ENCODE measurements at regions not wholly inside any gene's neighbourhood (a gene's known extent, or its start where the extent isn't known, plus 50 kb on each side); places are given as distances from the start of the nearest gene placed in this dataset.

- DNase-seq: no peak
Observed at GRCh38 chr2:234673961-234674759, 177.3 kb upstream of the ARL4C start.

GRCh38 chr2:234673501-234673900, 176.6 kb upstream of the ARL4C start:
- DNase-seq: no peak

- DNase-seq: no peak
Observed at GRCh38 chr2:234672498-234673150, 175.7 kb upstream of the ARL4C start.

GRCh38 chr2:234671716-234672115, 174.8 kb upstream of the ARL4C start:
- no peak for DNase-seq

- DNase-seq: no peak
Observed at GRCh38 chr2:234671231-234671630, 174.3 kb upstream of the ARL4C start.

GRCh38 chr2:234670806-234671205, 173.9 kb upstream of the ARL4C start:
- no peak for DNase-seq

GRCh38 chr2:234670052-234670451, 173.2 kb upstream of the ARL4C start:
- no peak for DNase-seq

- DNase-seq: no peak
Observed at GRCh38 chr2:234669621-234670020, 172.7 kb upstream of the ARL4C start.

- no peak for DNase-seq
Observed at GRCh38 chr2:234669001-234669400, 172.1 kb upstream of the ARL4C start.

- no peak for DNase-seq
Observed at GRCh38 chr2:234666911-234667310, 170.0 kb upstream of the ARL4C start.

- no peak for DNase-seq
Observed at GRCh38 chr2:234665304-234665703, 168.4 kb upstream of the ARL4C start.

GRCh38 chr2:234661849-234662248, 165.0 kb upstream of the ARL4C start:
- DNase-seq: no peak

- no peak for DNase-seq
Observed at GRCh38 chr2:234661175-234661574, 164.3 kb upstream of the ARL4C start.

GRCh38 chr2:234655706-234656105, 158.8 kb upstream of the ARL4C start:
- no peak for DNase-seq

GRCh38 chr2:234650911-234651310, 154.0 kb upstream of the ARL4C start:
- DNase-seq: no peak

- DNase-seq: no peak
Observed at GRCh38 chr2:234649951-234650350, 153.1 kb upstream of the ARL4C start.

- DNase-seq: no peak
Observed at GRCh38 chr2:234643407-234643806, 146.5 kb upstream of the ARL4C start.

- DNase-seq: no peak
Observed at GRCh38 chr2:234641086-234641485, 144.2 kb upstream of the ARL4C start.

- DNase-seq: no peak
Observed at GRCh38 chr2:234640657-234641056, 143.8 kb upstream of the ARL4C start.

GRCh38 chr2:234638966-234639365, 142.1 kb upstream of the ARL4C start:
- no peak for DNase-seq

GRCh38 chr2:234635284-234635683, 138.4 kb upstream of the ARL4C start:
- no peak for DNase-seq

GRCh38 chr2:234633581-234634230, 136.8 kb upstream of the ARL4C start:
- DNase-seq: no peak

GRCh38 chr2:234632527-234633391, 135.9 kb upstream of the ARL4C start:
- DNase-seq: no peak
